ENCODE measurements at regions not wholly inside any gene's neighbourhood (a gene's known extent, or its start where the extent isn't known, plus 50 kb on each side); places are given as distances from the start of the nearest gene placed in this dataset.
"Not testable (repeated sequence)": the region's sequence is repeated elsewhere in the genome, so short reads cannot be mapped to it uniquely, and the experiment has no call there.

DNA sequence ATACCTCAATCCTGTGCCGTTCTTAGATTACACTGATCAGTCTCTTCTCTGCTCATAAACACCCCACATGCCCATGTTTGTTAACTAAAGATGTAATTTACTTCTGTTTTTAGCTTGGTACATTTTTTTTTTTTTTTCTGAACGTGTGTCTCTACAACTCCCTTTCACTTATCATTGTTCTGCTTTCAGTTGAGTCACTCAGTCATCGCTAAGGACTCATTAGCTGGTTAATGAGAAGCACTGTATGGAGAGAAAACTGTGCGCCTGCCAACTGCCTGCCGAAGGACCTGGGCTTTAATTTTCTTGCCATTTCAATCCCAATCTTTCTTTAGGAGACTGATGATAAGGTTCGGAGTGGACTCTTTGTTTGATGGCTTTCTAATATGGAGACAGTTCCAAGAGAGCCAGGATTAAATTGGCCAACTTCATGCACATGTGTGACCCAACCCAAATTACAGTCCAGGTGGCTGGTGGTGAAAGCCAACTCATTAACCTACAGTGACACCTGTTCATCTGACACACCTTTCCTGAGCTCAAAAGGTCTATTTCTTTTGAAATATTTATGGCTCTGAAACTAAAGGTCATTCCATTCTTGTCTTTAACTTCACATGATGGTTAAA is 334.1 kb downstream of the BCKDHB start:
- DNase-seq, result no peak

- DNase-seq, result no peak
Observed at GRCh38 chr6:80439721-80440470, 333.4 kb downstream of the BCKDHB start.

DNA sequence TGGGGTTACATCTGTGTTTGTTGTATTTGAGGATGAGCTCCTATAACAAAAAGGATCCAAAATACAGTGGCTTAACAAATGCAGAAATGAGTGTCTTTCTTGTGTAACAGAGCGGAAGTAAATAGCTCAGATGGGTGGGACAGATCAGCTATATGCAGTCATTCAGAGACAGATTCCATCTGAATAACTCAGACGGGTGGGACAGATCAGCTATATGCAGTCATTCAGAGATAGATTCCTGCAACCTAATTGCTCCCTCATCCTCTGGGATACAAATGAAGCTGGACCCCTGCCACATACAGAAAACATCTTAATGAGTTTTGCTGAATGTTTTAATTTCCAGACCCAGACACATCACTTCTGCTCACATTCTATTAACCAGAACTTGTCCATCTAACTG is 332.3 kb downstream of the BCKDHB start:
- no peak for DNase-seq

GRCh38 chr6:80437801-80438200 is 331.3 kb downstream of the BCKDHB start:
- no peak for DNase-seq

DNA sequence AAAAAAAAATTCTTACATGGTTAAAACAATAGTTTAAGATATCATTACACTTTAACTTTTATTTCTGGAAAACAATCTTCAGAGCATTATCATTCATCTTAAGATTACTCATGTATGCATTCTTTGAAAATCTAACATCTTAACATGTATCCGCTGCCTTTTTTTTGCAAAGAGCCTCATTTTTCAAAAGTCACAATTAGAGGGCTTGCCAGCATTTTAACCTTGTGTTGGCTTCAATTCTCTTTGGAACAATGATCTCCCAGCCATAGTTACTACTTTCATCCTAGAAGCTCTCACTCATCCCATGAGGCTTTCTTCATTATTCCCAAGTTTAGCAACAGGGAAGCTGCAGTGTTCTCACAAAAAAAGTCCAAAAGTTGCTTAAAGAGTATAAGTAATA is 330.8 kb downstream of the BCKDHB start:
- DNase-seq, result no peak

GRCh38 chr6:80436663-80437062 is 330.2 kb downstream of the BCKDHB start:
- no peak for DNase-seq

DNA sequence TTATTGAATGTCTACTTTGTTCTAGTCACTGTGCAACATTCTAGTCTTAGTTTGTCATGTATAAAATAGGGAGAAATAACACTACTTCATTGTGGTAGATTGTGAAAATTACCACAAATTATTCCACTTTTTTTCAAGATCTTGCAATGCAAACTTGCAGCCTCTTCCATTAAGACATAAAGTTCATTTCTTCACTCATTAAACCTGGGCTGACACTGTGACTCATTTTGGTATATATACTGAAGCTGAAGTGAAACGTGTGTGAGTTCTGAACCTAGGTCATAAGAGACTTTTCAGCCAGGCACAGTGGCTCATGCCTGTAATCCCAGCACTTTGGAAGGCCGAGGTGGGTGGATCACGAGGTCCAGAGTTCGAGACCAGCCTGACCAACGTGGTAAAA is 329.0 kb downstream of the BCKDHB start:
- DNase-seq, result no peak

- DNase-seq, result no peak
Observed at GRCh38 chr6:80434691-80435350, 328.4 kb downstream of the BCKDHB start.

DNA sequence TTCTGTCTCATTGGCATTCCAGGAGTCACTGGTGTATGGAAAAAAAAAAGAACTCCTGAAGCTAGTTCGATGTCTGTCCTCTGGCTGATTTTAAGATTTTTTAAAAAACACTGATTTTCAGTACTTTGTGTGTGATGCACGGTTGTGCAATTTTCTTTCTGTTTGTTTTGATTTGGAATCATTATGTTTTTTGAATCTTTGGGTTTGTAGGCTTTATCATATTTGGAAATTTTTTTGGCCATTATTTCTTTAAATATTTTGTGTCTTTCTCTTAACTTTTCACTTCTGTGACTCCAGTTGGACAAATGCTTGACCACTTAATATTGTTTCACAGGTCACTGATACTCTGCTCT is 327.2 kb downstream of the BCKDHB start:
- no peak for DNase-seq

- no peak for DNase-seq
Observed at GRCh38 chr6:80433010-80433672, 326.7 kb downstream of the BCKDHB start.

- no peak for DNase-seq
Observed at GRCh38 chr6:80425089-80425823, 318.8 kb downstream of the BCKDHB start.

DNA sequence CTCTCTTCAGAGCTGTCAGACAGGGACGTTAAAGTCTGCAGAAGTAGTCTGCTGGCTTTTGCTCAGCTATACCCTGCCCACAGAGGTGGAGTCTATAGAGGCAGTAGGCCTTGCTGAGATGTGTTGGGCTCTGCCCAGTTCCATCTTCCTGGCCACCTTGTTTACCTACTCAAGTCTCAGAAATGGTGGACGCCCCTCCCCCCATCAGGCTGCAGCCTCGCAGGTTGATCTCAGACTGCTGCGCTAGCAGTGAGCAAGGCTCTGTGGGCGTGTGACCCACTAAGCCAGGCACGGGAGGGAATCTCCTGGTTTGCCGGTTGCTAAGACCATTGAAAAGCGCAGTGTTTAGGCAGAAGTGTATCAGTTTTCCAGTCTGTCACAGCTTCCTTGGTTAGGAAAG is 305.0 kb downstream of the BCKDHB start:
- no peak for DNase-seq

GRCh38 chr6:80407976-80408375 is 301.5 kb downstream of the BCKDHB start:
- not testable (repeated sequence) for DNase-seq

- DNase-seq, result no peak
Observed at GRCh38 chr6:80404889-80405288, 298.4 kb downstream of the BCKDHB start.

DNA sequence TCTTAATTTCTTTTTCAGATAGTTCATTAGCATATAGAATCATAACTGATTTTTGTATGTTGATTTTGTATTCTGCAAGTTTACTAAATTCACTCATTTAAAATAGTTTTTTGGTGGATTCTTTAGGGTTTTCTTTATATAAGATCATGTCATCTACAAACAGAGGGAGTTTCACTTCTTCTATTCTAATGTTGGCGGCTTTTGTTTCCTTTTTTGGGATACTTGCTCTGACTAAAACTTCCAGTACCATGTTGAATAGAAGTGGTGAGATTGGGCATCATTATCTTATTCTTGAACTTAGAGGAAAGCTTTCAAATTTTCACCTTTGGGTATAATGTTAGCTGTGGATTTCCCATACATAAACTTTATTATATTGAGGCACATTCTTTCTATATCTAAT is 296.9 kb downstream of the BCKDHB start:
- no peak for DNase-seq

DNA sequence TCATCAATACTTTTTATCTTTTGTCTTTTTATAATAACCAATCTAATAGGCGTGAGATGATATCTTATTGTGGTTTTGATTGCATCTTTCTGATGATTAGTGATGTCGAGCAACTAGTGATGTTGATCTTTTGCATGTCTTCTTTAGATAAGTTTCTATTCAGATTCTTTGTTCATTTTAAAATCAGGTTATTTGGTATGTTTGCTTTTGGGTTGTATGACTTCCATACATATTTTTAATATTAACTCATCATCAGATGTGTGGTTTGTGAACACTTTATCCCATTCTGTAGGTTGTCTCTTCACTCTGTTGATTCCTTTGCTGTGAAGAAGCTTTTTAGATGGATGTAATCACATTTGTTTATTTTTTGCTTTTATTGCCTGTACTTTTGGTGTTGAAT is 295.8 kb downstream of the BCKDHB start:
- DNase-seq, result no peak

Measured in NCI-H82 (cell line).